Left lung (tissue), 4 donors: ENCODE measurements at regions not wholly inside any gene's neighbourhood (a gene's known extent, or its start where the extent isn't known, plus 50 kb on each side); places are given as distances from the start of the nearest gene placed in this dataset.

ENCODE experiments used
- ATAC-seq: fragments of 200-7000 bp; cut with Tn5 transposase; one replicate; pipeline ENCODE4 v1.9.1; 2020; ENCODE audit warnings: moderate library complexity
- DNase-seq, 4 donors: peaks; one replicate each; pipeline ENCODE4 v3.0.0-alpha.2; 2013 to 2020
- H3K27ac ChIP-seq, 2 donors: fragments of 200-600 bp; sonication (generic) in 1 of 2; one replicate each; pipeline versions ENCODE4 v1.5.0 to v1.8.0; 2020 to 2021
- H3K27me3 ChIP-seq, 2 donors: fragments of 200-600 bp; sonication (generic) in 1 of 2; one replicate each; pipeline versions ENCODE4 v1.5.0 to v1.8.0; 2020 to 2021
- H3K36me3 ChIP-seq, 2 donors: fragments of 200-600 bp; sonication (generic) in 1 of 2; one replicate each; pipeline versions ENCODE4 v1.5.0 to v1.8.0; 2020 to 2021
- H3K4me1 ChIP-seq, 2 donors: fragments of 200-600 bp; one replicate each; pipeline ENCODE4 v1.8.0; 2021
- H3K4me3 ChIP-seq, 2 donors: fragments of 200-600 bp; sonication (generic) in 1 of 2; one replicate each; pipeline versions ENCODE4 v1.5.0 to v1.8.0; 2020 to 2021; ENCODE audit warnings: mild to moderate bottlenecking in 1 of 2
- H3K9me3 ChIP-seq, 2 donors: fragments of 200-600 bp; sonication (generic) in 1 of 2; one replicate each; pipeline versions ENCODE4 v1.5.0 to v1.8.0; 2020 to 2021
- intact Hi-C, 2 donors: fragments of 100-400 bp; cut with DNase I; formaldehyde crosslinking; loops; one replicate each; pipeline versions ENCODE4 v1.11.2 to v1.14.2; 2022
- TF ChIP-seq, protein P1 (sequence below), 2 donors: fragments of 200-600 bp; sonication (generic) in 1 of 2; IDR thresholded peaks; one replicate each; pipeline versions ENCODE4 v1.5.0 to v1.8.0; 2021; ENCODE audit warnings: antibody characterized with exemption in 2 of 2
- donor health status: DM: no; HTN: yes; CAD: no.
- donor health status: DM: no; HTN: no; CAD: no.

- Histone ChIP-seq H3K4me1 (no peaks in the 10 kb centered on the region), H3K9me3 (peaks cover 0 to 20% of the 10 kb centered on the region in 2 donors), H3K27me3 (no peaks in the 10 kb centered on the region), H3K27ac (no peak overlapping the region), H3K4me3 (no peak overlapping the region), H3K36me3 (no peaks in the 10 kb centered on the region)
- TF ChIP-seq, protein P1, sequence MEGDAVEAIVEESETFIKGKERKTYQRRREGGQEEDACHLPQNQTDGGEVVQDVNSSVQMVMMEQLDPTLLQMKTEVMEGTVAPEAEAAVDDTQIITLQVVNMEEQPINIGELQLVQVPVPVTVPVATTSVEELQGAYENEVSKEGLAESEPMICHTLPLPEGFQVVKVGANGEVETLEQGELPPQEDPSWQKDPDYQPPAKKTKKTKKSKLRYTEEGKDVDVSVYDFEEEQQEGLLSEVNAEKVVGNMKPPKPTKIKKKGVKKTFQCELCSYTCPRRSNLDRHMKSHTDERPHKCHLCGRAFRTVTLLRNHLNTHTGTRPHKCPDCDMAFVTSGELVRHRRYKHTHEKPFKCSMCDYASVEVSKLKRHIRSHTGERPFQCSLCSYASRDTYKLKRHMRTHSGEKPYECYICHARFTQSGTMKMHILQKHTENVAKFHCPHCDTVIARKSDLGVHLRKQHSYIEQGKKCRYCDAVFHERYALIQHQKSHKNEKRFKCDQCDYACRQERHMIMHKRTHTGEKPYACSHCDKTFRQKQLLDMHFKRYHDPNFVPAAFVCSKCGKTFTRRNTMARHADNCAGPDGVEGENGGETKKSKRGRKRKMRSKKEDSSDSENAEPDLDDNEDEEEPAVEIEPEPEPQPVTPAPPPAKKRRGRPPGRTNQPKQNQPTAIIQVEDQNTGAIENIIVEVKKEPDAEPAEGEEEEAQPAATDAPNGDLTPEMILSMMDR (IDR thresholded peaks at IDR 0.05), result no peak
- DNase-seq (no peak), ATAC-seq (no peak)
- intact Hi-C loops, result no loop called here
Measured at GRCh38 chr11:20227631-20228030, 67.4 kb upstream of the DBX1 start.

GRCh38 chr11:20226933-20227332, 66.7 kb upstream of the DBX1 start:
- TF ChIP-seq, protein P1 (IDR thresholded peaks at IDR 0.05), result no peak
- no peak overlapping the region for H3K4me3 ChIP-seq
- H3K4me1 ChIP-seq, result no peaks in the 10 kb centered on the region
- DNase-seq (no peak), ATAC-seq (no peak)
- H3K27me3 ChIP-seq, result no peaks in the 10 kb centered on the region
- no peaks in the 10 kb centered on the region for H3K36me3 ChIP-seq
- no peak overlapping the region for H3K27ac ChIP-seq
- peaks cover 0 to 20% of the 10 kb centered on the region in 2 donors for H3K9me3 ChIP-seq
- intact Hi-C loops, result no loop called here

DNA sequence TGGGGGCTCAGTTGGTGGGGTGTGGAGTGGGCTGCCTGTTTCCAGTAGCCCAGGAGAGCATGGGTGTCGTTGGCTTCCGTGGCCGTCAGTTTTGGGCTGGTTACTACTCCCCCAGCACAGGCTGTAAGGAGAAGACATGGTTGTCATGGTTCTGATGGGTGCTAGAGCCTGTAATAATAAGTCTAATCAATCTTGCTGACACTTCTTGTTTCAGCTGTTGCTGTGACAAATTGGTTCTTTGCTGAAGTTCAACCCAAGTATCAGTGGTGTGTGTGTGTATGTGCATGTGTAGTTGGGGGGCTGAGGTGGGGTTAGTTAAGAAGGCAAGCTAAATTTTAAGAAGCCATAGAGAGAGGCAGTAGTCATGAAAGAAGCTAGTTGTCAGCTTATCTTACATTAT, 61.3 kb upstream of the DBX1 start:
- DNase-seq, result no peak

GRCh38 chr11:20213790-20214189, 53.5 kb upstream of the DBX1 start:
- Histone ChIP-seq H3K4me1 (no peaks in the 10 kb centered on the region), H3K27ac (no peak overlapping the region), H3K9me3 (no peaks in the 10 kb centered on the region), H3K4me3 (no peak overlapping the region), H3K27me3 (peaks cover 5 to 36% of the 10 kb centered on the region in 2 donors), H3K36me3 (no peaks in the 10 kb centered on the region)
- TF ChIP-seq, protein P1 (IDR thresholded peaks at IDR 0.05), result no peak
- no peak for DNase-seq
- no peak for ATAC-seq
- intact Hi-C loops, result no loop called here

More for the DNA sequence above, 61.3 kb upstream of the DBX1 start:
- no peak overlapping the region for H3K4me3 ChIP-seq
- no peak for ATAC-seq
- intact Hi-C loops, result no loop called here
- H3K36me3 ChIP-seq, result no peaks in the 10 kb centered on the region
- TF ChIP-seq, protein P1 (IDR thresholded peaks at IDR 0.05), result no peak
- H3K27ac ChIP-seq, result no peak overlapping the region
- no peaks in the 10 kb centered on the region for H3K4me1 ChIP-seq
- no peaks in the 10 kb centered on the region for H3K9me3 ChIP-seq
- no peaks in the 10 kb centered on the region for H3K27me3 ChIP-seq

DNA sequence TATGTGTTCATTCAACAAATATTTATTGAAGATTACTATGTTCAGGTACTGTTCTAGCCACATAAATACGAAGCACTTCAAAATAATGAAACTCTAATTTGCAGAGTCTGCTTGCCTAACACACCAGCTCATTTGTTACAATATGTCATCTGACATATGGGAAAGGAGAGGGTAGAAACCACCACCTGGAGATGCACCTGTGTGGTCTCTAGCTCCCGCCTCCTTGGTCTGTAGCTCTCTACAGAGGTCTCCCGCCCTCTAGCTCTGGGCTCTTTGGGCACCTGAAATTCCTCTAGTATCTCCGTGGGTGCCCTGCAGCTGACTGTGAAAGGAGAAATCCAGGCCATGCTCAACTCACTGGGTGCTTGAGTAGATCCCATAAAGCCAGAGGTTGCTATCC, 51.4 kb upstream of the DBX1 start:
- Histone ChIP-seq H3K36me3 (no peaks in the 10 kb centered on the region), H3K4me3 (no peak overlapping the region), H3K27me3 (peaks cover 26 to 57% of the 10 kb centered on the region in 2 donors), H3K9me3 (no peaks in the 10 kb centered on the region), H3K4me1 (no peaks in the 10 kb centered on the region), H3K27ac (no peak overlapping the region)
- DNase-seq, result no peak
- intact Hi-C loops, result no loop called here
- ATAC-seq, result no peak
- TF ChIP-seq, protein P1 (IDR thresholded peaks at IDR 0.05), result no peak
